ENCODE measurements at regions not wholly inside any gene's neighbourhood (a gene's known extent, or its start where the extent isn't known, plus 50 kb on each side); places are given as distances from the start of the nearest gene placed in this dataset.

GRCh38 chr7:156511426-156511825 lies 129.1 kb upstream of the RNF32 start:
- TF ChIP-seq CTCF (IDR thresholded peaks at IDR 0.05) (no peak), POLR2AphosphoS5 (IDR thresholded peaks at IDR 0.05; ENCODE audit: low read depth, low read length) (no peak), REST (IDR thresholded peaks at IDR 0.05; ENCODE audit: insufficient read depth in 1 of 2, low read depth in 2 of 2, low read length in 1 of 2) (no peak)

Measured in Panc1 (cell line).